Astrocyte (in vitro differentiated cells and primary cell): ENCODE measurements at regions not wholly inside any gene's neighbourhood (a gene's known extent, or its start where the extent isn't known, plus 50 kb on each side); places are given as distances from the start of the nearest gene placed in this dataset.
"Not testable (repeated sequence)": the region's sequence is repeated elsewhere in the genome, so short reads cannot be mapped to it uniquely, and the experiment has no call there.

Experiments used
- CTCF ChIP-seq: IDR thresholded peaks from 2 replicates; pipeline ENCODE4 v1.5.1; 2011; ENCODE audit warnings: low read depth, mild to moderate bottlenecking, inconsistent platforms, low read length, moderate library complexity; ENCODE audit not compliant: insufficient read depth
- EZH2 ChIP-seq: IDR thresholded peaks from 2 replicates; pipeline ENCODE4 v1.6.1; 2012; ENCODE audit warnings: mild to moderate bottlenecking, low read length, inconsistent platforms; ENCODE audit not compliant: insufficient read depth

DNA sequence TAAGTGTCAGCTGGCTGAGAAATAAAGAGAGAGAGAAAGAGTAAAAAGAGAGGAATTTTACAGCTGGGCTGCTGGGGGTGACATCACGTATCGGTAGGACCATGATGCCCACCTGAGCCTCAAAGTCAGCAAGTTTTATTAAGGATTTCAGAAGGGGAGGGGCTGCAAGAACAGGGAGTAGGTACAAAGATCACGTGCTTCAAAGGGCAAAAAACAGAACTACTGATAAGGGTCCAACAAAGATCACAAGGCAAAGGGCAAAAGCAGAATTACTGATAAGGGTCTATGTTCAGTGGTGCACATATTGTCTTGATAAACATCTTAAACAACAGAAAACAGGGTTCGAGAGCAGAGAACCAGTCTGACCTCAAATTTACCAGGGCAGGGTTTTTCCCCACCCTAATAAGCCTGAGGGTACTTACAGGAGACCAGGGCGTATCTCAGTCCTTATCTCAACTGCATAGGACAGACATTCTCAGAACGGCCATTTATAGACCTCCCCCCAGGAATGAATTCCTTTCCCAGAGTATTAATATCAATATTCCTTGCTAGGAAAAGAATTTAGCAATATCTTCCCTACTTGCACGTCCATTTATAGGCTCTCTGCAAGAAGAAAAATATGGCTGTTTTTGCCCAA lies 128.3 kb upstream of the PZP start:
- TF ChIP-seq CTCF, EZH2: not testable (repeated sequence)
